Fibroblast of villous mesenchyme (primary cell): ENCODE measurements at regions not wholly inside any gene's neighbourhood (a gene's known extent, or its start where the extent isn't known, plus 50 kb on each side); places are given as distances from the start of the nearest gene placed in this dataset.
A peak's percentile ranks its signal among the peaks of the same experiment; 100 is the strongest.

Source experiments
- DNase-seq: peaks from one replicate; pipeline ENCODE4 v3.0.0-alpha.2; 2010; ENCODE audit warnings: low read depth
- H3K4me3 ChIP-seq: 2 replicates; pipeline ENCODE4 v1.5.1; 2011; ENCODE audit warnings: low read depth, mild to moderate bottlenecking, low read length
- CTCF ChIP-seq: IDR thresholded peaks from 2 replicates; pipeline ENCODE4 v1.5.1; 2012; ENCODE audit warnings: low read depth, mild to moderate bottlenecking, low read length; ENCODE audit not compliant: insufficient read depth

- no peak for TF ChIP-seq CTCF
- DNase-seq: no peak
- H3K4me3 ChIP-seq: no peak overlapping the region
Observed at GRCh38 chr16:73420244-73420643, 372.3 kb upstream of the ZFHX3 start.

- no peak for TF ChIP-seq CTCF
- H3K4me3 ChIP-seq: no peak overlapping the region
- peak; percentile 45 for DNase-seq
Observed at GRCh38 chr16:73418691-73419090, 370.8 kb upstream of the ZFHX3 start.

- no peak overlapping the region for H3K4me3 ChIP-seq
- DNase-seq: peak; percentile 5
- no peak for TF ChIP-seq CTCF
Observed at GRCh38 chr16:73418051-73418450, 370.1 kb upstream of the ZFHX3 start.

- no peak for TF ChIP-seq CTCF
- no peak for DNase-seq
- H3K4me3 ChIP-seq: no peak overlapping the region
Observed at GRCh38 chr16:73415286-73415685, 367.4 kb upstream of the ZFHX3 start.

GRCh38 chr16:73414638-73415037, 366.7 kb upstream of the ZFHX3 start:
- no peak overlapping the region for H3K4me3 ChIP-seq
- no peak for DNase-seq
- no peak for TF ChIP-seq CTCF

GRCh38 chr16:73413830-73414190, 365.9 kb upstream of the ZFHX3 start:
- no peak for TF ChIP-seq CTCF
- no peak overlapping the region for H3K4me3 ChIP-seq
- no peak for DNase-seq

GRCh38 chr16:73413091-73413829, 365.3 kb upstream of the ZFHX3 start:
- no peak for DNase-seq
- no peak overlapping the region for H3K4me3 ChIP-seq
- TF ChIP-seq CTCF: no peak
